MCF 10A (cell line): ENCODE measurements at regions not wholly inside any gene's neighbourhood (a gene's known extent, or its start where the extent isn't known, plus 50 kb on each side); places are given as distances from the start of the nearest gene placed in this dataset.

ENCODE experiments used
- BruUV-seq: library from RNA; stranded (reverse); fragments of 400-500 nt; replicated peaks from 2 replicates; lab custom pipeline; 2021; lab: Mats Ljungman, UMichigan
- CTCF ChIA-PET: fragments of 300-600 bp; sonication (Branson Sonifier 250); formaldehyde crosslinking; extraction: SDS; loops from one replicate; lab custom pipeline; 2021; ENCODE audit warnings: antibody characterized with exemption, inconsistent platforms; lab: Yijun Ruan, JAX
- POLR2A ChIA-PET: fragments of 300-600, 350-650 bp; sonication (Branson Sonifier 250); formaldehyde crosslinking; extraction: SDS; loops from one replicate; lab custom pipeline; 2020; ENCODE audit warnings: antibody characterized with exemption, inconsistent platforms; lab: Yijun Ruan, JAX
- DNase-seq: peaks from one replicate; pipeline ENCODE4 v3.0.0-alpha.2; 2018; ENCODE audit not compliant: unreplicated experiment
- H3K27ac Mint-ChIP-seq: one replicate; pipeline ENCODE4 v1.8.0; 2022; ENCODE audit warnings: mild to moderate bottlenecking, low read depth, mixed read lengths; ENCODE audit not compliant: unreplicated experiment
- H3K27me3 Mint-ChIP-seq: one replicate; pipeline ENCODE4 v1.8.0; 2022; ENCODE audit warnings: mixed read lengths; ENCODE audit not compliant: insufficient read depth, unreplicated experiment
- H3K36me3 Mint-ChIP-seq: one replicate; pipeline ENCODE4 v1.8.0; 2022; ENCODE audit warnings: mild to moderate bottlenecking, moderate library complexity, mixed read lengths; ENCODE audit not compliant: insufficient read depth, unreplicated experiment
- H3K4me1 Mint-ChIP-seq: one replicate; pipeline ENCODE4 v1.8.0; 2022; ENCODE audit warnings: mixed read lengths; ENCODE audit not compliant: insufficient read depth, unreplicated experiment
- H3K4me3 Mint-ChIP-seq: one replicate; pipeline ENCODE4 v1.8.0; 2022; ENCODE audit warnings: mild to moderate bottlenecking, moderate library complexity, mixed read lengths; ENCODE audit not compliant: unreplicated experiment
- H3K9me3 Mint-ChIP-seq: one replicate; pipeline ENCODE4 v1.8.0; 2022; ENCODE audit warnings: mixed read lengths; ENCODE audit not compliant: unreplicated experiment
- intact Hi-C: fragments of 100-400 bp; cut with micrococcal nuclease; formaldehyde crosslinking; loops from 2 replicates; pipeline ENCODE4 v1.14.1; 2022
- TF ChIP-seq, protein P1 (sequence below): fragments of 200-600 bp; IDR thresholded peaks from one replicate; pipeline ENCODE4 v1.8.0; 2022; ENCODE audit warnings: antibody characterized with exemption, mild to moderate bottlenecking; ENCODE audit not compliant: unreplicated experiment

DNA sequence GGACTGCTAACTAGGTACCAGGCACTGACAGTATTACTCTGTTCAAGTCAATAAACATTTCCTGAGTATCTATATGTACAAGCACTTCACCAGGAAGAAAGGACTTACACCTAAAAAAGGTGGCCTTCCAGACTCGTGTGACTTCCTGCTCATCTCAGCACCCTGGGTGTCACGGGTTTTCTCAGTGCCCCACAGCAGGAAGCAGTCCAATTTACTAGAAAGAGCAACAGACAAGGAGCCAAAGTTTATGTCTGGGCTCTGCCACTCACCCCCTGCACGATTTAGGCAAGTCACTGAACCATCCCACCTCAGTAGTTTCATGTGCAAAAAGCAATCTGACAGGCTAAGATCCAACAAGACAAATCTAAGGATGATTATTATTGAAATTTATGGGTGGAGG, 92.4 kb downstream of the TMEM215 start:
- TF ChIP-seq, protein P1, sequence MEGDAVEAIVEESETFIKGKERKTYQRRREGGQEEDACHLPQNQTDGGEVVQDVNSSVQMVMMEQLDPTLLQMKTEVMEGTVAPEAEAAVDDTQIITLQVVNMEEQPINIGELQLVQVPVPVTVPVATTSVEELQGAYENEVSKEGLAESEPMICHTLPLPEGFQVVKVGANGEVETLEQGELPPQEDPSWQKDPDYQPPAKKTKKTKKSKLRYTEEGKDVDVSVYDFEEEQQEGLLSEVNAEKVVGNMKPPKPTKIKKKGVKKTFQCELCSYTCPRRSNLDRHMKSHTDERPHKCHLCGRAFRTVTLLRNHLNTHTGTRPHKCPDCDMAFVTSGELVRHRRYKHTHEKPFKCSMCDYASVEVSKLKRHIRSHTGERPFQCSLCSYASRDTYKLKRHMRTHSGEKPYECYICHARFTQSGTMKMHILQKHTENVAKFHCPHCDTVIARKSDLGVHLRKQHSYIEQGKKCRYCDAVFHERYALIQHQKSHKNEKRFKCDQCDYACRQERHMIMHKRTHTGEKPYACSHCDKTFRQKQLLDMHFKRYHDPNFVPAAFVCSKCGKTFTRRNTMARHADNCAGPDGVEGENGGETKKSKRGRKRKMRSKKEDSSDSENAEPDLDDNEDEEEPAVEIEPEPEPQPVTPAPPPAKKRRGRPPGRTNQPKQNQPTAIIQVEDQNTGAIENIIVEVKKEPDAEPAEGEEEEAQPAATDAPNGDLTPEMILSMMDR: no peak
- intact Hi-C loops: no loop called here
- H3K27me3 Mint-ChIP-seq: no peaks in the 10 kb centered on the region
- ChIA-PET POLR2A (interaction anchor here (1.0 kb wide), 1 partner anchor 286 kb away, joined by 4 read pairs; no protein-coding TSS in a partner anchor), CTCF (interaction anchor here (0.7 to 1.3 kb wide), 4 partner anchors 8 to 287 kb away, joined by 3 to 4 read pairs (median 3); no protein-coding TSS in a partner anchor)
- no peaks in the 10 kb centered on the region for H3K9me3 Mint-ChIP-seq
- no peaks in the 10 kb centered on the region for H3K4me1 Mint-ChIP-seq
- H3K4me3 Mint-ChIP-seq: no peak overlapping the region
- no peaks in the 10 kb centered on the region for H3K36me3 Mint-ChIP-seq
- no peak overlapping the region for H3K27ac Mint-ChIP-seq
- no peak for DNase-seq
- no TSS peak for BruUV-seq

DNA sequence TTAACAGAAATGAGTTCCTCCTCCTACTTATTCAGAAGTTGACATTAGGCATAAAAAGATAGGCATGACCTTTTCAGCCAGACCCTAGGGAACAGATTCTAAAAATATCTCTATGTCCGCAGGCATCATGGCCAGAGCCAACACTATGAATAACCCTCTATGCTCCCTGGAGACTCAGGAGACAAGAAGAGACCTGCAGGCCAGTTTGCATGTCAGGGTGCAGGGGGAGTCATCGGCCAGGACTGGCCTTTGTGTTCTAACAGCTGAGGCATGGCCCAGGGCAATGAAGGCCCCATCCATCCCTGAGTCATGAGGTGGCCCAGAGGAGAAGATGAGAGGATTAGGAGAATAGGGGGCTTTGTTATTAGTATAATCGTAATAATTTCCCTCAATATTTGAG, 93.8 kb downstream of the TMEM215 start:
- POLR2A ChIA-PET: interaction anchor here (0.5 kb wide), 1 partner anchor 94 kb away, joined by 3 read pairs; no protein-coding TSS in a partner anchor
- no TSS peak for BruUV-seq

DNA sequence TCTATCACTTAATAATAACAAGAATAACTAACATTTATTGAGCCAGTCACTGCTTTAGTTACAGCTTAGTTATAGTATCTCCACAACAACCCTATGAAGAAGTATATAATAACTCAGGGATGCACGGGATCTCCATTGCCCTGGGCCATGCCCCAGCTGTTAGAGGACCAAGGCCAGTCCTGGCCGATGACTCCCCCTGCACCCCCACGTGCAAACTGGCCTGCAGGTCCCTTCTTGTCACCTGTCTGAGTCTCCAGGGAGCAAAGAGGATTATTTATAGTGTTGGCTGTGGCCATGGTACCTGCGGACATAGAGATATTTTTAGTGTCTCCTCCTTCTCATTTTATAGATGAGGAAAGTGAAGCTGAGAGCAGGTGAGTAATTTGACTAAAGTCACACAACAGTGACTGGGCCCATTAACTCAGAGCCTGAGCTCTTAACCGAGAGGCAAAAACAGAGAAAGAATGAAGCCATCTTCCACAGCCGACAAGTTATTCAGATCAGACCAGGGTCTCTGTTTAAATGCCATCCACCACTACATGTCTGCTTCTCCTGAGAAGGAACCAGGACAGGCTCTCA, 94.4 kb downstream of the TMEM215 start:
- intact Hi-C loops: no loop called here
- Mint-ChIP-seq H3K36me3 (peaks cover 4% of the 10 kb centered on the region), H3K27ac (no peak overlapping the region), H3K4me1 (no peaks in the 10 kb centered on the region), H3K9me3 (no peaks in the 10 kb centered on the region), H3K27me3 (no peaks in the 10 kb centered on the region), H3K4me3 (no peak overlapping the region)
- TF ChIP-seq, protein P1: no peak
- CTCF ChIA-PET: interaction anchor here (1.0 to 1.6 kb wide), 2 partner anchors 13 to 298 kb away, joined by 3 to 6 read pairs; no protein-coding TSS in a partner anchor
- POLR2A ChIA-PET: interaction anchor here (0.5 to 0.7 kb wide), 2 partner anchors 34 to 94 kb away, joined by 3 read pairs; no protein-coding TSS in a partner anchor
- no peak for DNase-seq
- BruUV-seq: no TSS peak

More for the DNA sequence above, 93.8 kb downstream of the TMEM215 start:
- Mint-ChIP-seq H3K9me3 (no peaks in the 10 kb centered on the region), H3K36me3 (peaks cover 4% of the 10 kb centered on the region), H3K27ac (no peak overlapping the region), H3K27me3 (no peaks in the 10 kb centered on the region), H3K4me3 (no peak overlapping the region), H3K4me1 (no peaks in the 10 kb centered on the region)
- TF ChIP-seq, protein P1: no peak
- intact Hi-C loops: no loop called here
- CTCF ChIA-PET: interaction anchor here (1.0 kb wide), 1 partner anchor 13 kb away, joined by 3 read pairs; no protein-coding TSS in a partner anchor
- DNase-seq: peak; percentile 55

DNA sequence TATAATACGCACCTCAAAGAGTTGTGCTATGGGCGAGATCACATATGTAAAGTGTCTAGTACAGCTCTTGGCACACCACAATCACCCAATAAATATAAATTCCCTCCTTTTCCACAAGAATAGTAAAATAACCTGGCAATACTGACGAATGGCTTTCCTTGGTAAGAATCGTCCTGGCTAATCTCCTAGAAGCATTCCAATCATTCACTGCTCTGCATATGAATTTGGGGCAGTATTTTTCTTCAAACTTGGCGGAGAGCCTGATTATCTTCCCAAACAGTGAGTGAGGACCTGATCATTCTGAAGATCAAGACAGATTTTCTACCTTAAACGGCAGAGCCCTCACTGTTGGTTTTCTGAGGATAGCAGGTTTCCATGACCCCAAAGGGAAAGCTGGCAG, 96.0 kb downstream of the TMEM215 start:
- no TSS peak for BruUV-seq
- intact Hi-C loops: no loop called here
- TF ChIP-seq, protein P1: no peak
- POLR2A ChIA-PET: no interaction called here
- no peaks in the 10 kb centered on the region for H3K27me3 Mint-ChIP-seq
- H3K36me3 Mint-ChIP-seq: peaks cover 4% of the 10 kb centered on the region
- H3K9me3 Mint-ChIP-seq: no peaks in the 10 kb centered on the region
- CTCF ChIA-PET: interaction anchor here (0.5 to 1.6 kb wide), 2 partner anchors 75 to 299 kb away, joined by 4 to 6 read pairs; no protein-coding TSS in a partner anchor
- no peak overlapping the region for H3K27ac Mint-ChIP-seq
- no peak for DNase-seq
- no peak overlapping the region for H3K4me3 Mint-ChIP-seq
- no peaks in the 10 kb centered on the region for H3K4me1 Mint-ChIP-seq
